MG63 (cell line): ENCODE measurements at regions not wholly inside any gene's neighbourhood (a gene's known extent, or its start where the extent isn't known, plus 50 kb on each side); places are given as distances from the start of the nearest gene placed in this dataset.

Source experiments
- DNase-seq: peaks from one replicate; pipeline ENCODE4 v3.0.0-alpha.2; 2020
- H3K27me3 ChIP-seq: fragments of 250-450 bp; sonication (Bioruptor Pico); 2 replicates; pipeline ENCODE4 v1.5.1; 2020; ENCODE audit warnings: mild to moderate bottlenecking, moderate library complexity
- H3K36me3 ChIP-seq: fragments of 250-450 bp; sonication (Bioruptor Pico); 2 replicates; pipeline ENCODE4 v1.5.1; 2020; ENCODE audit warnings: mild to moderate bottlenecking, moderate library complexity
- H3K4me3 ChIP-seq: fragments of 250-450 bp; sonication (Bioruptor Pico); 2 replicates; pipeline ENCODE4 v1.5.1; 2020; ENCODE audit warnings: mild to moderate bottlenecking, moderate library complexity
- H3K9me3 ChIP-seq: fragments of 250-450 bp; sonication (Bioruptor Pico); 2 replicates; pipeline ENCODE4 v1.5.1; 2020; ENCODE audit warnings: mild to moderate bottlenecking, moderate library complexity

- Histone ChIP-seq H3K9me3 (no peaks in the 10 kb centered on the region), H3K36me3 (no peaks in the 10 kb centered on the region), H3K4me3 (no peak overlapping the region), H3K27me3 (no peaks in the 10 kb centered on the region)
- no peak for DNase-seq
Observed at GRCh38 chr10:32125023-32125422, 68.8 kb upstream of the KIF5B start.

- no peaks in the 10 kb centered on the region for H3K27me3 ChIP-seq
- no peak overlapping the region for H3K4me3 ChIP-seq
- no peaks in the 10 kb centered on the region for H3K9me3 ChIP-seq
- no peak for DNase-seq
- no peaks in the 10 kb centered on the region for H3K36me3 ChIP-seq
Observed at GRCh38 chr10:32123021-32123420, 66.8 kb upstream of the KIF5B start.

GRCh38 chr10:32121648-32122047 lies 65.4 kb upstream of the KIF5B start:
- no peaks in the 10 kb centered on the region for H3K9me3 ChIP-seq
- no peaks in the 10 kb centered on the region for H3K27me3 ChIP-seq
- DNase-seq: no peak
- H3K4me3 ChIP-seq: no peak overlapping the region
- H3K36me3 ChIP-seq: no peaks in the 10 kb centered on the region

- no peak overlapping the region for H3K4me3 ChIP-seq
- no peak for DNase-seq
Observed at GRCh38 chr10:32120147-32120546, 63.9 kb upstream of the KIF5B start.

GRCh38 chr10:32114508-32114907 lies 58.3 kb upstream of the KIF5B start:
- Histone ChIP-seq H3K4me3 (no peak overlapping the region), H3K36me3 (no peaks in the 10 kb centered on the region), H3K27me3 (no peaks in the 10 kb centered on the region), H3K9me3 (no peaks in the 10 kb centered on the region)
- no peak for DNase-seq

More at GRCh38 chr10:32120147-32120546, 63.9 kb upstream of the KIF5B start:
- Histone ChIP-seq H3K27me3 (no peaks in the 10 kb centered on the region), H3K9me3 (no peaks in the 10 kb centered on the region), H3K36me3 (no peaks in the 10 kb centered on the region)

GRCh38 chr10:32112055-32112454 lies 55.8 kb upstream of the KIF5B start:
- Histone ChIP-seq H3K36me3 (no peaks in the 10 kb centered on the region), H3K9me3 (no peaks in the 10 kb centered on the region; the same call in 1 of the 2 replicates), H3K27me3 (no peaks in the 10 kb centered on the region), H3K4me3 (no peak overlapping the region)
- peak; percentile 47 for DNase-seq

- Histone ChIP-seq H3K9me3 (peaks cover 2% of the 10 kb centered on the region), H3K36me3 (no peaks in the 10 kb centered on the region), H3K4me3 (no peak overlapping the region), H3K27me3 (no peaks in the 10 kb centered on the region)
- peak; percentile 14 for DNase-seq
Observed at GRCh38 chr10:32111585-32111984, 55.4 kb upstream of the KIF5B start.

- no peaks in the 10 kb centered on the region for H3K36me3 ChIP-seq
- no peak overlapping the region for H3K4me3 ChIP-seq
- H3K9me3 ChIP-seq: peaks cover 2% of the 10 kb centered on the region
- no peaks in the 10 kb centered on the region for H3K27me3 ChIP-seq
- DNase-seq: no peak
Observed at GRCh38 chr10:32110790-32111189, 54.6 kb upstream of the KIF5B start.

- no peak for DNase-seq
- no peaks in the 10 kb centered on the region for H3K36me3 ChIP-seq
- H3K4me3 ChIP-seq: no peak overlapping the region
- peaks cover 2% of the 10 kb centered on the region for H3K9me3 ChIP-seq
- H3K27me3 ChIP-seq: no peaks in the 10 kb centered on the region
Observed at GRCh38 chr10:32109603-32110002, 53.4 kb upstream of the KIF5B start.
